GM23248 (cell line): ENCODE measurements at regions not wholly inside any gene's neighbourhood (a gene's known extent, or its start where the extent isn't known, plus 50 kb on each side); places are given as distances from the start of the nearest gene placed in this dataset.
"Not testable (repeated sequence)": the region's sequence is repeated elsewhere in the genome, so short reads cannot be mapped to it uniquely, and the experiment has no call there.

Source experiments
- DNase-seq: peaks from one replicate; pipeline ENCODE4 v3.0.0-alpha.2; 2015
- H2AFZ ChIP-seq: fragments of 200-600 bp; sonication (generic); 2 replicates; pipeline ENCODE4 v1.6.1; 2016; ENCODE audit warnings: antibody characterized with exemption
- H3F3A ChIP-seq: fragments of 200-600 bp; sonication (generic); 2 replicates; pipeline ENCODE4 v1.6.1; 2016; ENCODE audit warnings: mild to moderate bottlenecking, antibody characterized with exemption, mixed run types; ENCODE audit not compliant: insufficient read depth
- H3K27ac ChIP-seq: fragments of 200-600 bp; sonication (generic); 2 replicates; pipeline ENCODE4 v1.5.1; 2016; ENCODE audit warnings: mild to moderate bottlenecking
- H3K27me3 ChIP-seq: fragments of 200-600 bp; sonication (generic); replicated peaks from 2 replicates; pipeline ENCODE4 v1.6.1; 2016; ENCODE audit warnings: mild to moderate bottlenecking; ENCODE audit not compliant: insufficient read depth
- H3K36me3 ChIP-seq: fragments of 200-600 bp; sonication (generic); 2 replicates; pipeline ENCODE4 v1.6.1; 2016; ENCODE audit warnings: low read depth, mild to moderate bottlenecking
- H3K4me1 ChIP-seq: fragments of 200-600 bp; sonication (generic); 2 replicates; pipeline ENCODE4 v1.6.1; 2016; ENCODE audit warnings: mild to moderate bottlenecking; ENCODE audit not compliant: insufficient read depth
- H3K4me2 ChIP-seq: fragments of 200-600 bp; sonication (generic); one replicate; pipeline ENCODE4 v1.6.1; 2016; ENCODE audit warnings: mild to moderate bottlenecking; ENCODE audit not compliant: unreplicated experiment
- H3K4me3 ChIP-seq: fragments of 200-600 bp; sonication (generic); 2 replicates; pipeline ENCODE4 v1.5.1; 2016; ENCODE audit warnings: mild to moderate bottlenecking
- H3K79me2 ChIP-seq: fragments of 200-600 bp; sonication (generic); 2 replicates; pipeline ENCODE4 v1.6.1; 2016; ENCODE audit warnings: mild to moderate bottlenecking; ENCODE audit not compliant: insufficient read depth
- H3K9ac ChIP-seq: fragments of 200-600 bp; sonication (generic); 2 replicates; pipeline ENCODE4 v1.6.1; 2016; ENCODE audit warnings: mild to moderate bottlenecking
- H3K9me2 ChIP-seq: fragments of 200-600 bp; sonication (generic); 2 replicates; pipeline ENCODE4 v1.6.1; 2016; ENCODE audit warnings: mixed run types, mild to moderate bottlenecking, moderate library complexity; ENCODE audit not compliant: insufficient read depth
- H3K9me3 ChIP-seq: fragments of 200-600 bp; sonication (generic); one replicate; pipeline ENCODE4 v1.6.1; 2017; ENCODE audit warnings: low read depth
- H4K20me1 ChIP-seq: fragments of 200-600 bp; sonication (generic); 2 replicates; pipeline ENCODE4 v1.6.0; 2016; ENCODE audit not compliant: insufficient read depth
- EZH2 ChIP-seq: fragments of 200-600 bp; sonication (generic); IDR thresholded peaks from 2 replicates; pipeline ENCODE4 v1.6.1; 2018; ENCODE audit warnings: antibody characterized with exemption, mild to moderate bottlenecking; ENCODE audit not compliant: insufficient read depth, poor library complexity, severe bottlenecking
- EZH2phosphoT487 ChIP-seq: fragments of 200-600 bp; sonication (generic); IDR thresholded peaks from 2 replicates; pipeline ENCODE4 v1.6.1; 2018; ENCODE audit warnings: antibody characterized with exemption, moderate library complexity, mild to moderate bottlenecking, low read depth; ENCODE audit not compliant: insufficient read depth
- WGBS, 2 experiments: methylation state at CpG; one replicate each; pipeline ENCODE4 v1.1.6; 2015 to 2017; ENCODE audit warnings: low lambda C conversion rate in 2 of 2, low coverage in 1 of 2; ENCODE audit errors: missing lambda C conversion rate in 2 of 2; 5-methylcytosine and 5-hydroxymethylcytosine counted together
- in situ Hi-C: fragments of 300-500 bp; cut with MboI; formaldehyde crosslinking; loops from 2 replicates; pipeline ENCODE4 v1.15.0; 2020

DNA sequence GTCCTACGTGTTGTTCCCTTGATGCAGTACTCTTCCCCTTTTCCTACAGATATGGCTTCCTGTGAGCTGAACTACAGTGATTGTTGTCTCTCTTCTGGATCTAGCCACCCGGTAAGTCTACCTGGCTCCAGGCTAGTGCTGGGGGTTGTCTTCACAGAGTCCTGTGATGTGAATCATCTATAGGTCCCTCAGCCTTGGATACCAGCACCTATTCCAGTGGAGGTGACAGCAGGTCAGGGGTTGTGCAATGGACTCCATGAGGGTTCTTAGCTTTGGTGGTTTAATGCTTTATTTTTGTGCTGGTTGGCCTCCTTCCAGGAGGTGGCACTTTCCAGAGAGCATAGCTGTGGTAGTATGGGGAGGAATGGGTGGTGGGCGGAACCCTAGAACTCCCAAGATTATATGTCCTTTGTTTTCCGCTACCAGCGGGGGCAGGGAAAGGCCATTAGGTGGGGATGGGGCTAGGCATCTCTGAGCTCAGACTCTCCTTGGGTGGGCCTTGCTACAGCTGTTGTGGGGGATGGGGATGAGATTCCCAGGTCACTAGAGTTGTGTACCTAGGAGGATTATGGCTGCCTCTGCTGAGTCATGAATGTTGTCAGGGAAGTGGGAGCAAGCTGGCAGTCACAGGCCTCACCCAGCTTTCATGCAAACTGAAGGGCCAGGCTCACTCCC, 121.4 kb upstream of the ANKRD50 start:
- 85 to 88% methylated on average over 5 of the region's 5 CpGs for WGBS, 2 experiments
- TF ChIP-seq EZH2phosphoT487 (no peak), EZH2 (no peak)
- Histone ChIP-seq H3K79me2 (no peaks in the 10 kb centered on the region), H3K36me3 (no peaks in the 10 kb centered on the region), H3K4me3 (no peak overlapping the region), H3K4me1 (no peaks in the 10 kb centered on the region), H3K4me2 (no peak overlapping the region), H2AFZ (no peak overlapping the region), H3F3A (no peaks in the 10 kb centered on the region), H3K27me3 (no peaks in the 10 kb centered on the region), H4K20me1 (no peaks in the 10 kb centered on the region), H3K9me3 (no peaks in the 10 kb centered on the region), H3K9me2 (no peaks in the 10 kb centered on the region), H3K9ac (no peak overlapping the region), H3K27ac (no peak overlapping the region)
- no peak for DNase-seq
- in situ Hi-C loops = no loop called here

DNA sequence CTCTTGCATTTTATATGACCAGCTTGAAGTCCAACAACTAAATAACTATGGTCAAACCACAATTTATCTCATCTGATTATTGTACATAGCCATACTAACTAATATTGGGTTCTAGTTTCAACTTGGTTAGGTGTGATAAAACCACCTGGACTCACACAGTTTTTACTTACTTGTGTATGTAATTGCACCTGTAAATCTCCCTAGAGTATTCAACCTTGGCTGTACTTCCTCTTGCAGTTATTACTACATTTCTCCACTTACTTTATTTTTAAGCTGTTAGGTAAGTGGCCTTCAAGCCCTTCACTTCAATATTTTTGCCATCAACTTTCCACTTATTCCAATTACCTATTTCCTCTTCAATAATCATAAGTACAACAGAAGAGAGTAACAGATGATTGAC, 115.8 kb upstream of the ANKRD50 start:
- Histone ChIP-seq H3K4me2 (no peak overlapping the region), H3K79me2 (no peaks in the 10 kb centered on the region), H3K9me2 (no peaks in the 10 kb centered on the region)

DNA sequence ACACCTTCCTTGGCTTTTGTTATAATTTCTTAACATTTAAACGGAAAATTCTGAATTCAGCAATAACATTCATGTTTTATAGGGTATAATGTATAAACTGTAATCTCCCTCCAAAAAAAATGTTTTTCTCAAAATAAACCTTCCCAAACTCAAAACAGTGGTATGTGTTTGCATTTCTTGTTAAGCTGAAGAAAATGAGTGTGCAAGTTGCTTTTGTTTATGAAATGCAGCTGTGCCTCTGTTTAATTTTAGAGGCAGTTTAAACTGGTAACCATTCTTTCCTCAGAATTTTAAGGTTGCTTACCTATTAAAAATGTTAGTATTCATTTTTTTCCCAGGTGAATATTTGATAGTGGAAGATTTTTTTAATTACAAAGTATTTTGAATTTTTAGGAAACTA, 105.0 kb upstream of the ANKRD50 start:
- Histone ChIP-seq H3K27ac (no peak overlapping the region), H3K36me3 (no peaks in the 10 kb centered on the region), H3K79me2 (no peaks in the 10 kb centered on the region), H3K4me1 (no peaks in the 10 kb centered on the region), H3K4me2 (no peak overlapping the region), H3K27me3 (no peaks in the 10 kb centered on the region), H3K9ac (no peak overlapping the region), H3K4me3 (no peak overlapping the region), H3K9me2 (no peaks in the 10 kb centered on the region), H4K20me1 (no peaks in the 10 kb centered on the region), H2AFZ (no peak overlapping the region), H3F3A (no peaks in the 10 kb centered on the region), H3K9me3 (no peaks in the 10 kb centered on the region)
- DNase-seq = no peak
- in situ Hi-C loops = no loop called here
- TF ChIP-seq EZH2 = no peak
- no peak for TF ChIP-seq EZH2phosphoT487
- 69 to 80% methylated on average over 1 of the region's 1 CpG for WGBS, 2 experiments

More for the DNA sequence above, 115.8 kb upstream of the ANKRD50 start:
- Histone ChIP-seq H3K9ac (no peak overlapping the region), H3K4me3 (no peak overlapping the region), H3K4me1 (no peaks in the 10 kb centered on the region), H3K9me3 (no peaks in the 10 kb centered on the region), H3K27ac (no peak overlapping the region), H3F3A (no peaks in the 10 kb centered on the region), H4K20me1 (no peaks in the 10 kb centered on the region), H3K36me3 (no peaks in the 10 kb centered on the region), H3K27me3 (no peaks in the 10 kb centered on the region), H2AFZ (no peak overlapping the region)
- no peak for DNase-seq
- TF ChIP-seq EZH2phosphoT487 (no peak), EZH2 (no peak)
- in situ Hi-C loops = no loop called here

DNA sequence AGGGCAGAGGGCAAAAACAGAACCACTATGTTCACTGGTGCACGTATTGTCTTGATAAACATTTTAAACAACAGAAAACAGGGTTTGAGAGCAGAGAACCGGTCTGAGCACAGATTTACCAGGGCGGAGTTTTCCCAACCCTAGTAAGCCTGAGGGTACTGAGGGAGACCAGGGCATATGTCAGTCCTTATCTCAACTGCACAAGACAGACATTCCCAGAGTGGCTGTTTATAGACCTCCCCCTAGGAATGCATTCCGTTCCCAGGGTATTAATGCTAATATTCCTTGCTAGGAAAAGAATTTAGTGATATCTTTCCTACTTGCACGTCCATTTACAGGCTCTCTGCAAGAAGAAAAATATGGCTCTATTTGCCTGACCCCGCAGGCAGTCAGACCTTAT, 99.7 kb upstream of the ANKRD50 start:
- H3K79me2 ChIP-seq, H3K4me1 ChIP-seq, H3K4me2 ChIP-seq, H3F3A ChIP-seq, H4K20me1 ChIP-seq, H2AFZ ChIP-seq, H3K36me3 ChIP-seq, H3K27me3 ChIP-seq, H3K9ac ChIP-seq, H3K9me2 ChIP-seq, DNase-seq, H3K27ac ChIP-seq, H3K9me3 ChIP-seq, H3K4me3 ChIP-seq, in situ Hi-C loops: not testable (repeated sequence)
- WGBS, 2 experiments = 61 to 63% methylated on average over 6 of the region's 6 CpGs

DNA sequence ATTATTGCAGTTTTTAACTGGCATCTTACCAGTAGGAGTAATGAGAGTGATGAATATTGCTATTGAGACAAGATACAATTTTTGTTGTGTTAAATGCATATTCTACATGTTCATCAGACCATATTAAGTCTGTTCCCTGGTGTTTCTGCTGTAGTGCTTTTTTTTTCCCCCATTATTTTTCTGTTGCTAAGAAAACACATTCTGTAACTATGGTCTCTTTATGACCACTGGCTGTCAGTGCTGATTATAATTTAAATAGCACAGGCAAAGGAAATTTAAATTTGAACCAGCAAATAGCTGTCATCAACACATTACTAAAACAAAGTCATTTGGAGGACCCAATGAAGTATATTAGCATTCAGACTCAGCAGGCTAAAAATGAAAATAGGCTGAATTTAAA, 98.3 kb upstream of the ANKRD50 start:
- Histone ChIP-seq H4K20me1 (no peaks in the 10 kb centered on the region), H3K27me3 (no peaks in the 10 kb centered on the region), H3K9me2 (no peaks in the 10 kb centered on the region), H3F3A (no peaks in the 10 kb centered on the region), H3K4me2 (no peak overlapping the region), H2AFZ (no peak overlapping the region), H3K4me1 (no peaks in the 10 kb centered on the region), H3K4me3 (no peak overlapping the region), H3K79me2 (no peaks in the 10 kb centered on the region), H3K9ac (no peak overlapping the region), H3K9me3 (no peaks in the 10 kb centered on the region), H3K27ac (no peak overlapping the region), H3K36me3 (no peaks in the 10 kb centered on the region)
- TF ChIP-seq EZH2phosphoT487 = no peak
- no peak for TF ChIP-seq EZH2
- in situ Hi-C loops = no loop called here
- DNase-seq = no peak
